Activated naive CD8-positive, alpha-beta T cell (primary cell): ENCODE measurements at regions not wholly inside any gene's neighbourhood (a gene's known extent, or its start where the extent isn't known, plus 50 kb on each side); places are given as distances from the start of the nearest gene placed in this dataset.
A peak's percentile ranks its signal among the peaks of the same experiment; 100 is the strongest.

Source experiments
- H3K27ac Mint-ChIP-seq: one replicate; pipeline ENCODE4 v1.8.0; 2021; ENCODE audit warnings: mixed read lengths
- H3K27me3 Mint-ChIP-seq: one replicate; pipeline ENCODE4 v1.8.0; 2021; ENCODE audit warnings: mixed read lengths
- H3K36me3 Mint-ChIP-seq: one replicate; pipeline ENCODE4 v1.8.0; 2021; ENCODE audit warnings: mixed read lengths
- H3K4me1 Mint-ChIP-seq: one replicate; pipeline ENCODE4 v1.8.0; 2021; ENCODE audit warnings: low read depth, mixed read lengths
- H3K4me3 Mint-ChIP-seq: one replicate; pipeline ENCODE4 v1.8.0; 2021; ENCODE audit warnings: mild to moderate bottlenecking, mixed read lengths
- H3K9me3 Mint-ChIP-seq: one replicate; pipeline ENCODE4 v1.8.0; 2021; ENCODE audit warnings: low read depth, mixed read lengths

- Mint-ChIP-seq H3K27me3 (no peaks in the 10 kb centered on the region), H3K4me1 (peaks cover 26% of the 10 kb centered on the region), H3K9me3 (no peaks in the 10 kb centered on the region), H3K36me3 (no peaks in the 10 kb centered on the region), H3K4me3 (peak overlapping the region; percentile 53), H3K27ac (peak overlapping the region; percentile 74)
Measured at GRCh38 chr1:59072583-59072947, 224.3 kb upstream of the FGGY start.

- no peak overlapping the region for H3K27ac Mint-ChIP-seq
- H3K4me1 Mint-ChIP-seq, result peaks cover 29% of the 10 kb centered on the region
- no peaks in the 10 kb centered on the region for H3K36me3 Mint-ChIP-seq
- no peaks in the 10 kb centered on the region for H3K9me3 Mint-ChIP-seq
- no peak overlapping the region for H3K4me3 Mint-ChIP-seq
- no peaks in the 10 kb centered on the region for H3K27me3 Mint-ChIP-seq
Measured at GRCh38 chr1:59074598-59074997, 222.3 kb upstream of the FGGY start.

GRCh38 chr1:59075021-59075420 is 221.9 kb upstream of the FGGY start:
- no peaks in the 10 kb centered on the region for H3K9me3 Mint-ChIP-seq
- no peak overlapping the region for H3K4me3 Mint-ChIP-seq
- no peaks in the 10 kb centered on the region for H3K36me3 Mint-ChIP-seq
- H3K4me1 Mint-ChIP-seq, result peaks cover 31% of the 10 kb centered on the region
- no peak overlapping the region for H3K27ac Mint-ChIP-seq
- H3K27me3 Mint-ChIP-seq, result no peaks in the 10 kb centered on the region

- H3K4me3 Mint-ChIP-seq, result no peak overlapping the region
Measured at GRCh38 chr1:59076612-59077011, 220.3 kb upstream of the FGGY start.

GRCh38 chr1:59077466-59078069 is 219.3 kb upstream of the FGGY start:
- H3K36me3 Mint-ChIP-seq, result no peaks in the 10 kb centered on the region
- H3K4me1 Mint-ChIP-seq, result peaks cover 9% of the 10 kb centered on the region
- H3K9me3 Mint-ChIP-seq, result no peaks in the 10 kb centered on the region
- H3K27me3 Mint-ChIP-seq, result no peaks in the 10 kb centered on the region
- H3K4me3 Mint-ChIP-seq, result no peak overlapping the region
- no peak overlapping the region for H3K27ac Mint-ChIP-seq

More at GRCh38 chr1:59076612-59077011, 220.3 kb upstream of the FGGY start:
- Mint-ChIP-seq H3K9me3 (no peaks in the 10 kb centered on the region), H3K4me1 (peaks cover 18% of the 10 kb centered on the region), H3K27me3 (no peaks in the 10 kb centered on the region), H3K27ac (no peak overlapping the region), H3K36me3 (no peaks in the 10 kb centered on the region)

- H3K9me3 Mint-ChIP-seq, result no peaks in the 10 kb centered on the region
- H3K36me3 Mint-ChIP-seq, result no peaks in the 10 kb centered on the region
- no peak overlapping the region for H3K4me3 Mint-ChIP-seq
- H3K27me3 Mint-ChIP-seq, result no peaks in the 10 kb centered on the region
- H3K27ac Mint-ChIP-seq, result no peak overlapping the region
- peaks cover 5% of the 10 kb centered on the region for H3K4me1 Mint-ChIP-seq
Measured at GRCh38 chr1:59078070-59078800, 218.7 kb upstream of the FGGY start.

GRCh38 chr1:59078866-59079265 is 218.0 kb upstream of the FGGY start:
- Mint-ChIP-seq H3K27ac (no peak overlapping the region), H3K4me1 (peaks cover 5% of the 10 kb centered on the region), H3K9me3 (no peaks in the 10 kb centered on the region), H3K4me3 (no peak overlapping the region), H3K27me3 (no peaks in the 10 kb centered on the region), H3K36me3 (no peaks in the 10 kb centered on the region)

GRCh38 chr1:59079434-59080140 is 217.3 kb upstream of the FGGY start:
- Mint-ChIP-seq H3K27ac (peak overlapping the region; percentile 36), H3K9me3 (no peaks in the 10 kb centered on the region), H3K4me3 (no peak overlapping the region), H3K36me3 (no peaks in the 10 kb centered on the region), H3K4me1 (peaks cover 12% of the 10 kb centered on the region), H3K27me3 (no peaks in the 10 kb centered on the region)

GRCh38 chr1:59081181-59081580 is 215.7 kb upstream of the FGGY start:
- Mint-ChIP-seq H3K27me3 (no peaks in the 10 kb centered on the region), H3K27ac (no peak overlapping the region), H3K36me3 (no peaks in the 10 kb centered on the region), H3K9me3 (no peaks in the 10 kb centered on the region), H3K4me3 (no peak overlapping the region), H3K4me1 (peaks cover 14% of the 10 kb centered on the region)

GRCh38 chr1:59081795-59082194 is 215.1 kb upstream of the FGGY start:
- Mint-ChIP-seq H3K9me3 (no peaks in the 10 kb centered on the region), H3K4me3 (no peak overlapping the region), H3K27me3 (no peaks in the 10 kb centered on the region), H3K4me1 (peaks cover 14% of the 10 kb centered on the region), H3K36me3 (no peaks in the 10 kb centered on the region), H3K27ac (no peak overlapping the region)

- Mint-ChIP-seq H3K36me3 (peaks cover 4% of the 10 kb centered on the region), H3K9me3 (peaks cover 2% of the 10 kb centered on the region), H3K27me3 (no peaks in the 10 kb centered on the region), H3K4me1 (peaks cover 14% of the 10 kb centered on the region), H3K27ac (peak overlapping the region; percentile 30), H3K4me3 (no peak overlapping the region)
Measured at GRCh38 chr1:59083946-59084865, 212.7 kb upstream of the FGGY start.

GRCh38 chr1:59085101-59085500 is 211.8 kb upstream of the FGGY start:
- peaks cover 8% of the 10 kb centered on the region for H3K36me3 Mint-ChIP-seq
- no peak overlapping the region for H3K27ac Mint-ChIP-seq
- H3K27me3 Mint-ChIP-seq, result no peaks in the 10 kb centered on the region
- H3K4me1 Mint-ChIP-seq, result peaks cover 8% of the 10 kb centered on the region
- no peak overlapping the region for H3K4me3 Mint-ChIP-seq
- H3K9me3 Mint-ChIP-seq, result peaks cover 6% of the 10 kb centered on the region

GRCh38 chr1:59089036-59089798 is 207.7 kb upstream of the FGGY start:
- no peak overlapping the region for H3K27ac Mint-ChIP-seq
- H3K36me3 Mint-ChIP-seq, result peaks cover 8% of the 10 kb centered on the region
- H3K27me3 Mint-ChIP-seq, result no peaks in the 10 kb centered on the region
- peaks cover 5% of the 10 kb centered on the region for H3K4me1 Mint-ChIP-seq
- peaks cover 6% of the 10 kb centered on the region for H3K9me3 Mint-ChIP-seq
- no peak overlapping the region for H3K4me3 Mint-ChIP-seq

- no peaks in the 10 kb centered on the region for H3K27me3 Mint-ChIP-seq
- H3K4me3 Mint-ChIP-seq, result no peak overlapping the region
- H3K27ac Mint-ChIP-seq, result no peak overlapping the region
- peaks cover 6% of the 10 kb centered on the region for H3K9me3 Mint-ChIP-seq
- H3K36me3 Mint-ChIP-seq, result peaks cover 8% of the 10 kb centered on the region
- H3K4me1 Mint-ChIP-seq, result no peaks in the 10 kb centered on the region
Measured at GRCh38 chr1:59089922-59090457, 206.9 kb upstream of the FGGY start.
